Suppressor macrophage treated with lipopolysaccharide for 1 hour (primary cell): ENCODE measurements at regions not wholly inside any gene's neighbourhood (a gene's known extent, or its start where the extent isn't known, plus 50 kb on each side); places are given as distances from the start of the nearest gene placed in this dataset.

Experiments used
- DNase-seq, 3 donors: peaks; one replicate each; pipeline ENCODE4 v3.0.0-alpha.2; 2020 to 2022

- DNase-seq = no peak
Observed at GRCh38 chr4:19382993-19383756, 868.5 kb upstream of the SLIT2 start.

- DNase-seq = no peak
Observed at GRCh38 chr4:19381068-19381467, 870.6 kb upstream of the SLIT2 start.

GRCh38 chr4:19380600-19380999, 871.1 kb upstream of the SLIT2 start:
- DNase-seq = no peak

GRCh38 chr4:19379191-19379708, 872.5 kb upstream of the SLIT2 start:
- DNase-seq = no peak

GRCh38 chr4:19375931-19376330, 875.8 kb upstream of the SLIT2 start:
- no peak for DNase-seq

GRCh38 chr4:19375136-19375804, 876.4 kb upstream of the SLIT2 start:
- DNase-seq = no peak

GRCh38 chr4:19372390-19372789, 879.3 kb upstream of the SLIT2 start:
- no peak for DNase-seq

- DNase-seq = no peak
Observed at GRCh38 chr4:19368800-19369199, 882.9 kb upstream of the SLIT2 start.

- DNase-seq = no peak
Observed at GRCh38 chr4:19366916-19367315, 884.8 kb upstream of the SLIT2 start.

GRCh38 chr4:19358015-19358414, 893.7 kb upstream of the SLIT2 start:
- no peak for DNase-seq

- no peak for DNase-seq
Observed at GRCh38 chr4:19349416-19349815, 902.3 kb upstream of the SLIT2 start.

- DNase-seq = no peak
Observed at GRCh38 chr4:19348746-19349145, 903.0 kb upstream of the SLIT2 start.

GRCh38 chr4:19346636-19347035, 905.1 kb upstream of the SLIT2 start:
- no peak for DNase-seq

GRCh38 chr4:19329631-19330030, 922.1 kb upstream of the SLIT2 start:
- DNase-seq = no peak

- DNase-seq = no peak
Observed at GRCh38 chr4:19329077-19329476, 922.6 kb upstream of the SLIT2 start.

GRCh38 chr4:19327364-19327763, 924.3 kb upstream of the SLIT2 start:
- DNase-seq = no peak

- DNase-seq = no peak
Observed at GRCh38 chr4:19324184-19324583, 927.5 kb upstream of the SLIT2 start.

GRCh38 chr4:19319607-19320006, 932.1 kb upstream of the SLIT2 start:
- no peak for DNase-seq

GRCh38 chr4:19317377-19317776, 934.3 kb upstream of the SLIT2 start:
- no peak for DNase-seq

GRCh38 chr4:19314116-19314515, 937.6 kb upstream of the SLIT2 start:
- no peak for DNase-seq

- no peak for DNase-seq
Observed at GRCh38 chr4:19309378-19309777, 942.3 kb upstream of the SLIT2 start.

GRCh38 chr4:19304028-19304427, 947.7 kb upstream of the SLIT2 start:
- DNase-seq = no peak

- DNase-seq = no peak
Observed at GRCh38 chr4:19301527-19301926, 950.2 kb upstream of the SLIT2 start.

GRCh38 chr4:19300213-19300612, 951.5 kb upstream of the SLIT2 start:
- no peak for DNase-seq
